ENCODE measurements at regions not wholly inside any gene's neighbourhood (a gene's known extent, or its start where the extent isn't known, plus 50 kb on each side); places are given as distances from the start of the nearest gene placed in this dataset.

DNA sequence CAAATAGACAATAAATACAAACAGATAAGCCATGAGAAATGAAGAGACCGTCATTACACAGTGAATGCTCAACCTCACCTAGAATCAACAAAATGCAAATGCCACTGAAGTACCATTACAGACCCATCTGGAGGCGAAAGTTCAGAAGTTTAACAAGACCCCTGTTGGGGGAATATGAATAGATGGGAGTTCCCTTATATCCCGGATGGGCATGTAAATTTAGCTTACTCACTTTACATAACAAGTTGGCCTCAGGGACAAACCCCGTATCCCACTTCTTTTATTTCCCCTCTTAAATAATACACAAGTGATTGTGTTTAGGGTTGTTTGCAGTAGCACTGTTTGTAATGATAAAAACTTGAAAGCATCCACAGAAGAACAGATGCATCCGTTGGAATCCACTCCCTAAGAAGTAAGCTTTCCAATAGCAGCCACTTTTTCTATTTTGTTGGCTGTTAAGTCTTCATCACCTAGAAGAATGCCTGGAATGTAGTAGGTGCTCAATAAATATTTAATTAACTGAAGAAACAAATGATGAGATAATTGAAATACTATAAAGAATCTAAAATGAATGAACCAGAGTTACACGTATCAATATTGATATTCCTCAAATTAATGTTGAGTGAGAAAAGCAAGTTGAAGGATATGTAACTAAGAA is 1076.3 kb upstream of the TENM3 start:
- no peak for TF ChIP-seq YY1 (IDR thresholded peaks at IDR 0.05; ENCODE audit: insufficient read depth, insufficient read length)
- no peak for TF ChIP-seq ZNF274 (IDR thresholded peaks at IDR 0.05; ENCODE audit: low read depth, low read length)

Measured in NT2/D1 (cell line).